GM23248 (cell line): ENCODE measurements at regions not wholly inside any gene's neighbourhood (a gene's known extent, or its start where the extent isn't known, plus 50 kb on each side); places are given as distances from the start of the nearest gene placed in this dataset.

Experiments
- EZH2 ChIP-seq: fragments of 200-600 bp; sonication (generic); IDR thresholded peaks from 2 replicates; pipeline ENCODE4 v1.6.1; 2018; ENCODE audit warnings: antibody characterized with exemption, mild to moderate bottlenecking; ENCODE audit not compliant: insufficient read depth, poor library complexity, severe bottlenecking
- EZH2phosphoT487 ChIP-seq: fragments of 200-600 bp; sonication (generic); IDR thresholded peaks from 2 replicates; pipeline ENCODE4 v1.6.1; 2018; ENCODE audit warnings: antibody characterized with exemption, moderate library complexity, mild to moderate bottlenecking, low read depth; ENCODE audit not compliant: insufficient read depth

GRCh38 chr9:29176231-29176630 lies 1603.0 kb upstream of the C9orf72 start:
- TF ChIP-seq EZH2 (no peak), EZH2phosphoT487 (no peak)
